ENCODE measurements at regions not wholly inside any gene's neighbourhood (a gene's known extent, or its start where the extent isn't known, plus 50 kb on each side); places are given as distances from the start of the nearest gene placed in this dataset.
"Not testable (repeated sequence)": the region's sequence is repeated elsewhere in the genome, so short reads cannot be mapped to it uniquely, and the experiment has no call there.

DNA sequence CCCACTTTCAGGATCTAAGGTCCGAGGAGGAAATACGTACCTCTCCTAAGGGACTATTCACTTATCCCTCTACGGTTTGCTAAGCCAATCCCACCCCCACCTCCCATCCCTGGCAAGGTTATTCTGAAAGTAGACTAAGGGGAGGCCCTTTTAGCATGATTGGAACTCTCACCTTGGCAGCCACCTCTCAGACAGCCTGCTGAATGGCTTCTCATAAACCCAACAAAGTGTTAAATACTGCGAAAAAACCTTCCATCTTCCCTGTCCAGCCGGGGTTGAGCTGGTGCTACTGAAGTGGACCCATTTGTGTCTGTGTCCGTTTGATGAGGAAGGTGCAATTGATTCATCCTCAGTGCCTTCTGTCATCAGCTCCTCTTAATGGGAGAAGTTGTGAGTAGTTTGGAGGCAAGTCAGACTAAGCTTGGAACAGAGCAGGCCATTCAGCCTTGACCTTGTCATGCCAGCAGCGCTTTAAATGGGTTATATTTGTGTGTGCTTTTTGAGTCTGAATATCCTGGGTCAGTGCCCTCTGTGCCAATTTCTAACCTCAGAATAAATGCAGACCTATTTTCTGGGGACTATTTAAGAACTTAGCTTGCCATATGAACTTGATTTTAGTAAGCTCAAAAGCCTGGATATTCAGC lies 476.3 kb upstream of the ZNF608 start:
- DNase-seq, result no peak

- no peak for DNase-seq
Measured at GRCh38 chr5:125225424-125225823, 479.0 kb upstream of the ZNF608 start.

- DNase-seq, result no peak
Measured at GRCh38 chr5:125226825-125227224, 480.4 kb upstream of the ZNF608 start.

DNA sequence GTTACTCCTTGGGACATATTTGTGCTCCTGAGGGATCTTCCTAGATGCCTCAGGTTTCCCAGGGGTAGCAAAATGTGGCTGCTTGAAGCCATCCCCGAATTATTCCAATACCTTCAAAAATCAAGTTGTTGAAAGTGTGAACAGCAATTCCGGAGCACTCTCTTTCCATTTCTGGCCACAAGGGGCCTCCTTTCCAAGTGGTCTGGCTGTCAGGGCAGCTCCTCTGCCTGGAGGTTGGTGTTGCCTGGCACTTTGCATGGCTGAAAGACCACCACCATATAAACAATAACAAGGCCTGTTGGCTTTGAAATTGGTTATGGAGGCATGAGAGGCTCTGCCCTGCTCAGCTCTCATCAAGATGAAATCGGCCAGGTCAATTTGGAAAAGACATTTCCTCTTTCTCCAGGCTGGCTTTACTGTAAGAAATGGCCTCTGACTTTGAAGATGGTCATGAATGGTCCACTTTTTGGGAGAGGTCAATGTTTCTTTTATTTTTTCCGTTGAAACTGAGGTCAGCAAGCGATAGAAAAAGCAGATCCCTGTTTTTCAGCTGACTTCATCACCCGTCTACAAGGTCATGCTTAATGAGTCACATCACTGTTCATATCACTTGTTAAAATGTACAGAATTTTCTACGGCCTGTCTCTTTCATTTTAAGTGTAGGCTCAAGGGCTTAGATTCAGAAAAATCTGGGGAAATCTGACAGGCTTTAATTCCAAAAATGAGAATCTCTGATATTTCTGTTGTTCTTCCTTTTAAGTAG lies 481.1 kb upstream of the ZNF608 start:
- no peak for DNase-seq

DNA sequence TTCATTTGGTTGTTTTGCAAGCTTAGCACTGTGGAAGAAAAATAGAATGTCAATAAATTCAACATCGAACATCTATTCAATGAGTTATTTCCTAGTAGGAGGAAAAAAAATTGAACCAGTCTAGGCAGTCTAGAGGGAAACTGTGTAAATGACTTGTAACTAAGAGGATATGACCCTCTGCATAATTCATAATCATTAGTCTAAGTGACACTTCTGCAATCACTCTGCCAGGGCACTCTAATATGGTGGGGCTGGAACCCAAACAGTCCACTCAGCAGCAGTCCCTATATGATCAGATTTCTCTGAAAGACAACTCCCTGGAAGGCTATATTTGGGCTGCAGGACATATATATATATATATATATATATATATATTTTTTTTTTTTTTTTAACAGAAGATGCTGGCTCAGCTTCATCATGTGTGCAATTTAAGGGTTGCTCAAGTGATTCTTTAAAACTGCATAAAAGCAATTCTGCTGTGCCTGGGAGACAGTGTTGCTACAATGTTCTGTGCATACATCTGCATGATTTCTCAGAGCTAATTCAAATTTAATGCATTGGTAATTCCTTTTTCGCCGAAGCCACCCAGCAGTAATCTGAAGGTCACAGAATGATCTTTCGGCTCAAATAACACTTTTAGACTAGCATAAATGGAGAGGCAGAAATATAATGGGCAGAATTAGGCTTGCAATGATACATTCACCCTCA lies 482.1 kb upstream of the ZNF608 start:
- DNase-seq, result no peak

DNA sequence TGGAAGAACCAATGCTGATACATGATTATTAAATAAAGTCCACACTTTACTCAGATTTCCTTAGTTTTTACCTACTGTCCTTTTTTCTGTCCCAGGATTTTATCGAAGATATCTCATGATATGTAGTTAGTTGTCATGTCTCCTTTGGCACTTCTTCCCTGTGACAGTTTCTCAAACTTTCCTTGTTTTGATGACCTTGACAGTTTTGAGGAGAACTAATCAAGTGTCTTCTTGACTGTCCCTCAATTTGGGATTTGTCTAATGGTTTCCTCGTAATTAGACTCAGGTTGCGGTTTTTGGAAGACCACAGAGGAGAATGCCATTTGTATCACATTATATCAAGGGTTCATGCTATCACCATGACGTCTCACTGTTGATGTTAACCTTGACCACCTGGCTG lies 483.1 kb upstream of the ZNF608 start:
- DNase-seq, result no peak

DNA sequence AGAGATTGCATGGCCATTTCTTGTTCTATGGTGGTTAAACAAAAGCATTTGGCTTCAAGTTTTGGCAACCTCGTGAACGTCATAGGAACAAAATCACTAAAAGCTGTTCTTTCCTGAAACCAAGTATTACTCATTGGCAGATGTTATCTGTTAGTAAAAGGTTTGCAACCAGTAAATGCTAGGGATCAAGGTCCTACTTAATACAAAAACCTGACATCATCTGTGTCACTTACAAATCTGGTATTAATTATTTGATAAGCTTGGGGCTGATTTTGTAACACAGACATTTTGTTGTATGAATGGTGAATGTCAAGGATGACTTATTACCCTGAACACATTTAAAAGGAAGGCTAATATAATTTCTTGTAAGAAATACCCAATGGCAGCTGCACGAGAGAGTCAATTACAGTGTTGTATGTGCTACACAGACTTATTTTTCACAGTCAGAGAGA lies 486.4 kb upstream of the ZNF608 start:
- DNase-seq, result no peak

GRCh38 chr5:125233944-125234343 lies 487.5 kb upstream of the ZNF608 start:
- DNase-seq, result no peak

DNA sequence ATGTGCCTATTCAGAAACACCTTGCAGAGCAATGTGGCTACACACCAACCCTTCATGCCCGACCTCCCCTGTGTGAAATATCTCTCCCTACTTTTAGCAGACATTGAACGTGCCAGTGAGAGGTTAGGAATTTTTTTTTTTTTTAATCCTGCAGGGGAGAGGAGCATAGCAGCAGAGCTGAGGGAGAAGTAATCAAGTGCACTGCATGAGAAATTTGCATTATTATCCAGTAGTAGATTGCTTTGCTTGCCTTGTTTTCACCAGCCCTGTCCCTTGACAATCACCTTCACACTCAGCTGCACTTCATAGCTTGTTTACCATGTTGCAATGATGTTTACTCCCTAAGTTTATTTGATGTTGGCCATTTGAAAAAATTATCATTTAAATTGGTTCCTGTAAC lies 489.6 kb upstream of the ZNF608 start:
- DNase-seq, result no peak

GRCh38 chr5:125236981-125237380 lies 490.5 kb upstream of the ZNF608 start:
- DNase-seq, result no peak

- DNase-seq, result no peak
Measured at GRCh38 chr5:125244531-125244930, 498.1 kb upstream of the ZNF608 start.

DNA sequence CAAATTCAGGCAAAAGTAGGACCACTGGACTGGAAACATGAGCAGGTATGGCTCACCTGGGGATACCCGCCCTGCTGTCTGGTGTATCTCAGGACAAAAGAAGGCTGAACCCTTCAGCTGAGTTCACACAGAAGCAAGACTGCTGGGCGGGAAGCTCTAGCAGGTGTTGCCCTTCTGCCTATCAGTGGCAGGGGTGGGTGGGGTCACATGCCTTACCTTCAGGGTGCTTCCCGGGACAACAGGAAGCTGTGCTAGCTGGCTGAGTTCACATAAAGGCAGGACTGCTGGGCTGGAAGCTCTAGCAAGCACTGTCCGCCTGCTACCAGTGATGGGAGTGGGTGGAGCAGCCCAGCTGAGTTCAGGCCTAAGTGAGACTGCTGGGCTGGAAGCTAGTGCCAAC lies 498.8 kb upstream of the ZNF608 start:
- DNase-seq, result no peak

DNA sequence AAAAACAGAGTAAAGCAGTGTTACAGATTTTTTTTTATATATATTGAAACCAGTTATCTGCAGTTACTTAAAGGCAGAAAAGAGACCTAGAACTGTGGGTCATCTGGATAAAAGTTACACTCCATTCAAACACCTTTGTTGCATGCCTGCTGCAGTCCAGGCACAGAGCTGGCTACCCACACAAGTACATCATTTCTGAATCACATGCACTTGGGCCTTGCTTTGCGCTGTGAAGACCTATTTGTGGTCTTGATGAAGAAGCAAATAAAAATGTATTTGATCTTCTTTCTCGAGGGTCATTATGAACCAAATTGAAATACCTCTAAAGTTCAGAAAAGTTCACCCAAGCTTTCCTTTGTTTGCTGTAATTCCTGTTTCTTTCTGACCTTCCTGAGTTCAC lies 503.0 kb upstream of the ZNF608 start:
- no peak for DNase-seq

DNA sequence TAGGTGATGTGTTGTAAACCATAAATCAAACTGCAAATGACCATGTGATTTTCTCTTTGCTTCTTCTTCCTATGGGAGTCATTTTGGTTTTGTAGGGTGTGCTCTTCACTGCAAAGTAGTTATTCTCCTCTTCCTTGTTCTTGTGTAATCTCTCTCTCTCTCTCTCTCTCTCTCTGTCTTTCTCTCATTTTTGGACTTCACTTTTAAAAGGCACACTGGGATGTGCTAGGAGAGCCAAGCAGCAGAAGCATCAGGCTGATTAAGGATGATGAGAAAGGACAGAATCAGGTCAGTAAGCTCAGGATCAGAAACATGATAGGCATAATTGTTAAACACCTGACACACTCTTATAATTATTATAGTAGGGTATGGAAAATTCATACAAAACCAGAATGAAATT lies 505.3 kb upstream of the ZNF608 start:
- no peak for DNase-seq

GRCh38 chr5:125253634-125254033 lies 507.2 kb upstream of the ZNF608 start:
- not testable (repeated sequence) for DNase-seq

GRCh38 chr5:125254267-125254666 lies 507.8 kb upstream of the ZNF608 start:
- DNase-seq, result no peak

- no peak for DNase-seq
Measured at GRCh38 chr5:125256296-125256695, 509.9 kb upstream of the ZNF608 start.

DNA sequence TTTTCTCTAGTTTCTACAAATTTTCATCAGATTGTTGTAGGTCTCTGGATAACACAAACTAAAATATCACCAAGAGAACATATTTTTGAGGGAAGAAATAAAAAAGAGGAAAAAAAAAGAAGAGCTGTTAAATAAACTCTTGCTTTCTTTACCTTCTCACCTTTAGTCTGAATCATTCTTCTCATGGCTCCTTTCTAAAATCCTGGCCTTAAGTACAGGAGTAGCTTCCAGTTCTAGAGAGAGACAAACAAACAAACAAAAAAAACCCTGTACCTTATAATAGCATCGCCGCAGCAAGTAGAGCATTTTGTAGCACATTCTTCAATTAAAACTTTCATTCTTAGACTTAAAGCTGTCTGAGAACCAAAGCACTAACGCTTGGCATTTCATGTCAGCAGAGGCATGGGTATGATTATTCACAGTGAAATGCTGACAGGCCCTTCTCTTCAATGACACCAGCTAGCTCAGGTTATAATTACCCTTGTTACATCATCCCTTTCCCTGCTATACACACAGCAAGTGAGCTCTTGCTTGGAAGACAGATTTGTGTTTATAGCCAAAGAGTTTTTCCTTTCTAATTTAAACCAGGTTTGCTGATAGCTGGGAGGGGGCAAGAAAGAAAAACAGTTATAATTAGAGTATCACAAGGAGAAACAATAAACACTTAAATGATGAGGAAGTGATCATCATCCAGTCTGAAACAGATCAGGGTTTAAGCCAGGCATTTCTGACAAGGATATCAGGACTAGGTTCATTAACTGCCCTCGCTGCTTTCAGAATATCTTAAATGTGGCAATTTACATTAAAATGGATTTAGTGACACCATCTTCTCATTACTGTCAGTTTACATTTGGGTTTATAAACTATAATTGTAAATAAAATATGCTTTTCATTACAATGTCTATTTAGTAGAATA lies 510.9 kb upstream of the ZNF608 start:
- no peak for DNase-seq

DNA sequence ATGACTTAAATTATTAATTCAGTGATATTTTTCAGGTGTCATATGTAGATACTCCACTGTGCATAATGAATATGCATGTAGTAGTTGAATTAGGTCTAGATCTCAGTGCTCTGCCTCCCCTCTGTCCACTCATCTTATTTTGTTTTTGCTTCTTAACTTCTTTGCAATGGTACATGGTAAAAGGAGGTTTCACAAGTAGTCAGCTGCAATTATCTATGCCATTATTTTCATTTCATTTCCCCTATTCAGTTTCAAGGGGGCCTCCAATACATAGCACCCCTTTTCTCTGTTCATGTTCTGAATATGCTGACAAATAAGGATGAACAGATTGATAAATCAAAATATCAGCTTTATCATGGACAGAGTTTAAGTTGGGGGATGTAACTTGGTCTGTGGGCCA lies 511.6 kb upstream of the ZNF608 start:
- no peak for DNase-seq

DNA sequence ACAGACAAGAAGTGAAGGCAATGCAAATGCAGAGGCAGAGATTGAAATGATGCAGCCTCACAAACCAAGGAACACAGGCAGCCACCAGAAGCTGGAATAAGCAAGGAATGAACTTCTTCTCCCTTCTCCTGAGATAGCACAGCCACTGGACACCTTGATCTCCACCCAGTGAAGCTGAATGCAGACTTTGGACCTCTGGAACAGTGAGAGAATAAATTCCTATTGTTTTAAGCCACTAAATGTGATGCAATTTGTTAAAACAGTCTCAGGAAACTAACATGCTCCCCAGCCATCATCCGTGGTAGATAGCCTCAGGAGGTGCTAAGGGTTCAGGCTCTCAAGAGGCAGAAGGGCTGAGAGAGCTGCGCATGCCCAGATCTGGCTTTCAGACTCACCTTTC lies 512.2 kb upstream of the ZNF608 start:
- DNase-seq, result no peak

DNA sequence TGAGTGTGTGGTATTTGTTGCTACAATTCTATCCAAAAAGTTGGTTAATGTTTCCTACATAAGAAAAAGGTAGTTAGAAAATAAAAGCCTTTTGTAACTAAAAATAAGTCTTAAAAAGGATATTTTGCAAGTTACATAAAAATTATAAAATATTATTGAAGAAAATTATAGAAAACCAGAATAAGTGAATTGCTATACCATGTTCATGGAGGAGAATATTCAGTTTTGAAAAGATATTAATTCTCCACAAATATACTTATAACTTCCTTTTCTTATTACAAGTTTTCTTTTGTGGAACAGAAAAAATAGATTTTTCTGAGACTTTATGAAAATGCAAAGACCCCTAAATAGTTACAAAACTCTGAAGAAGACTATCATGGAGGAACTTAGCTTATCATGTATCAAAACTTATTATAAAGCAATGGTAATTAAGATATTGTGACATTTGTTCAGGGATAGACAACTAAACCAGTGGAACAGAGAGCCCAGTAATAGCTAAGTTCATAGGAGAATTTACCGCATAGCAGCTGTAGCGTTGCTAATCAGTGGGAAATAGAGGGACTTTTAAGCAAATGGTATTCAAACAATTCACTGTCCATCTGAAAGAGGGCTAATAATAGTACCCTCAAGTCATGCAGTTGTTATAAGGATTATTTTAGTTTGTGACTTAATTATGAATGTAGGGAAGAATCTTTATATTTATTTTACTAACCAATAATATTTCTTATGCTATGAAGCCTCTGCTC lies 515.2 kb upstream of the ZNF608 start:
- DNase-seq, result no peak

- no peak for DNase-seq
Measured at GRCh38 chr5:125262782-125263181, 516.3 kb upstream of the ZNF608 start.

Measured in stimulated activated CD8-positive, alpha-beta memory T cell treated with anti-CD3 and anti-CD28 coated beads, Interleukin-4, amount 100 ng/mL, for 48 hours (primary cell).